ENCODE measurements at regions not wholly inside any gene's neighbourhood (a gene's known extent, or its start where the extent isn't known, plus 50 kb on each side); places are given as distances from the start of the nearest gene placed in this dataset.

DNA sequence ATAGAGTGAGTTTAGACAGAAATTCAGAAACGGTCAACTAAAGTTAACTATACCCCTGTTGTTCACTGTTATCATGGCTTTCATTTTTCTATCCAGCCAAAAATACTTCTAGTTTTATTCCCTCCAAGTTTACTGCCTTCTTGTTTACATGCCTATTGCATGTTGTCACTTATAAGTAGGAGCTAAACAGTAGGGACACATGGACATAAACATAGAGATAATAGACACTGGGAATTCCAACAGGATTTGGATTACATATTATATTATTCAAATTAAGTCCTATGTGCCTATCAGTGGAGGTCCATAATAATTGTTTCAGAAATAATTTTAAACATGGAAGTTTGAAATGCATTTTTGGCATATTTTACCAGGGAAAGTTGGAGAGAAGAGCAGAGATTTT, 269.1 kb upstream of the ZNF717 start:
- H3F3A ChIP-seq (replicated peaks; ENCODE audit: insufficient read depth), result no peaks in the 10 kb centered on the region
- no peak for TF ChIP-seq RCOR1 (IDR thresholded peaks at IDR 0.05; ENCODE audit: low read length)
- TF ChIP-seq NRF1 (IDR thresholded peaks at IDR 0.05; ENCODE audit: low read depth, low read length), result no peak
- no peak for TF ChIP-seq YY1 (IDR thresholded peaks at IDR 0.05; ENCODE audit: low read depth)
- TF ChIP-seq, protein P1, sequence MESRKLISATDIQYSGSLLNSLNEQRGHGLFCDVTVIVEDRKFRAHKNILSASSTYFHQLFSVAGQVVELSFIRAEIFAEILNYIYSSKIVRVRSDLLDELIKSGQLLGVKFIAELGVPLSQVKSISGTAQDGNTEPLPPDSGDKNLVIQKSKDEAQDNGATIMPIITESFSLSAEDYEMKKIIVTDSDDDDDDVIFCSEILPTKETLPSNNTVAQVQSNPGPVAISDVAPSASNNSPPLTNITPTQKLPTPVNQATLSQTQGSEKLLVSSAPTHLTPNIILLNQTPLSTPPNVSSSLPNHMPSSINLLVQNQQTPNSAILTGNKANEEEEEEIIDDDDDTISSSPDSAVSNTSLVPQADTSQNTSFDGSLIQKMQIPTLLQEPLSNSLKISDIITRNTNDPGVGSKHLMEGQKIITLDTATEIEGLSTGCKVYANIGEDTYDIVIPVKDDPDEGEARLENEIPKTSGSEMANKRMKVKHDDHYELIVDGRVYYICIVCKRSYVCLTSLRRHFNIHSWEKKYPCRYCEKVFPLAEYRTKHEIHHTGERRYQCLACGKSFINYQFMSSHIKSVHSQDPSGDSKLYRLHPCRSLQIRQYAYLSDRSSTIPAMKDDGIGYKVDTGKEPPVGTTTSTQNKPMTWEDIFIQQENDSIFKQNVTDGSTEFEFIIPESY (IDR thresholded peaks at IDR 0.05; ENCODE audit: borderline replicate concordance, low read depth), result no peak
- TF ChIP-seq FOXM1 (IDR thresholded peaks at IDR 0.05; ENCODE audit: low read depth), result no peak
- TF ChIP-seq RXRA (IDR thresholded peaks at IDR 0.05; ENCODE audit: borderline replicate concordance, low read depth), result no peak
- TF ChIP-seq, protein P2, sequence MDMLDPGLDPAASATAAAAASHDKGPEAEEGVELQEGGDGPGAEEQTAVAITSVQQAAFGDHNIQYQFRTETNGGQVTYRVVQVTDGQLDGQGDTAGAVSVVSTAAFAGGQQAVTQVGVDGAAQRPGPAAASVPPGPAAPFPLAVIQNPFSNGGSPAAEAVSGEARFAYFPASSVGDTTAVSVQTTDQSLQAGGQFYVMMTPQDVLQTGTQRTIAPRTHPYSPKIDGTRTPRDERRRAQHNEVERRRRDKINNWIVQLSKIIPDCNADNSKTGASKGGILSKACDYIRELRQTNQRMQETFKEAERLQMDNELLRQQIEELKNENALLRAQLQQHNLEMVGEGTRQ (IDR thresholded peaks at IDR 0.05; ENCODE audit: borderline replicate concordance, low read depth, low read length), result no peak
- H2AFZ ChIP-seq (ENCODE audit: low read depth), result no peak overlapping the region
- no peaks in the 10 kb centered on the region for H3K27me3 ChIP-seq (ENCODE audit: insufficient read depth)
- H3K4me1 ChIP-seq (ENCODE audit: control insufficient read depth in 1 of 2, insufficient read depth in 2 of 2, low read depth in 1 of 2, low read length in 1 of 2), result no peaks in the 10 kb centered on the region; a peak in 1 of 4 replicates
- no peak overlapping the region for H3K9ac ChIP-seq
- H3K4me3 ChIP-seq (ENCODE audit: low read depth in 2 of 2, low read length in 1 of 2), result no peak overlapping the region
- no peaks in the 10 kb centered on the region for H3K9me2 ChIP-seq
- no peaks in the 10 kb centered on the region for H3K36me3 ChIP-seq (replicated peaks in 1 of 2; ENCODE audit: control insufficient read depth in 1 of 2, insufficient read depth in 2 of 2, low read length in 1 of 2)
- H3K9me3 ChIP-seq, result no peaks in the 10 kb centered on the region
- POLR2A ChIA-PET, result no interaction called here
- 28% methylated on average over 1 of the region's 1 CpG for WGBS (ENCODE audit: low lambda C conversion rate)
- no peak for DNase-seq
- no peak overlapping the region for H3K4me2 ChIP-seq
- no peaks in the 10 kb centered on the region for H4K20me1 ChIP-seq (ENCODE audit: insufficient read depth)
- no peaks in the 10 kb centered on the region for H3K79me2 ChIP-seq (ENCODE audit: insufficient read depth)
- H3K27ac ChIP-seq (ENCODE audit: low read depth in 2 of 2, low read length in 1 of 2), result no peak overlapping the region
- CTCF ChIA-PET, result interaction anchor here (2.2 kb wide), 1 partner anchor 10 kb away, joined by 18 read pairs; no protein-coding TSS in a partner anchor

DNA sequence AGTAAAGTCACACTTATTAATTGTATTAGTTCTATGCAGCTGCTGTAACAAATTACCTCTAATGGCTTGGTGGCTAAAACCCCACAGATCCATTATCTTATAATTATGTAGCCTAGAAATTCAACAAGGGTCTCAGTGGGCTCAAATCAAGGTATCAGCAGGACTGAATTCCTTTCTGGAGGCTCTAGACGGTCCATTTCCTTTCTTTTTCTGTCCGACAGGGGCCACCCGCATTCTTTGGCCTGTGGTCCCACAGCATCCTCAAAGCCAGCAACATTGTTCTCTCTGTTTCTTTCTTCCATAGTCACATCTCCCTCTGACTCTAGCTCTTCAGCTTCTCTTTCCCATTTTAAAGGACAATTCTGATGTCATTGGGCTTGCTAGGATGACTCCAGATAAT, 276.3 kb upstream of the ZNF717 start:
- Histone ChIP-seq H3K4me2 (no peak overlapping the region), H3K36me3 (replicated peaks in 1 of 2; ENCODE audit: control insufficient read depth in 1 of 2, insufficient read depth in 2 of 2, low read length in 1 of 2) (no peaks in the 10 kb centered on the region), H3K27me3 (ENCODE audit: insufficient read depth) (no peaks in the 10 kb centered on the region), H3K27ac (ENCODE audit: low read depth in 2 of 2, low read length in 1 of 2) (no peak overlapping the region), H3K9ac (no peak overlapping the region), H3K9me3 (no peaks in the 10 kb centered on the region), H2AFZ (ENCODE audit: low read depth) (no peak overlapping the region), H3K4me1 (ENCODE audit: control insufficient read depth in 1 of 2, insufficient read depth in 2 of 2, low read depth in 1 of 2, low read length in 1 of 2) (no peaks in the 10 kb centered on the region), H3K79me2 (ENCODE audit: insufficient read depth) (no peaks in the 10 kb centered on the region), H3K4me3 (ENCODE audit: low read depth in 2 of 2, low read length in 1 of 2) (no peak overlapping the region), H4K20me1 (ENCODE audit: insufficient read depth) (no peaks in the 10 kb centered on the region), H3K9me2 (no peaks in the 10 kb centered on the region), H3F3A (replicated peaks; ENCODE audit: insufficient read depth) (no peaks in the 10 kb centered on the region)
- no peak for DNase-seq
- ChIA-PET CTCF (interaction anchor here (0.6 to 4.0 kb wide), 2 partner anchors 16 to 738 kb away, joined by 3 to 29 read pairs; no protein-coding TSS in a partner anchor), POLR2A (no interaction called here)
- whole genome bisulfite sequencing (ENCODE audit: low lambda C conversion rate), result 58% methylated on average over 3 of the region's 3 CpGs
- TF ChIP-seq RCOR1 (IDR thresholded peaks at IDR 0.05; ENCODE audit: low read length), result no peak
- TF ChIP-seq JUND (IDR thresholded peaks at IDR 0.05), result no peak
- TF ChIP-seq, protein P3, sequence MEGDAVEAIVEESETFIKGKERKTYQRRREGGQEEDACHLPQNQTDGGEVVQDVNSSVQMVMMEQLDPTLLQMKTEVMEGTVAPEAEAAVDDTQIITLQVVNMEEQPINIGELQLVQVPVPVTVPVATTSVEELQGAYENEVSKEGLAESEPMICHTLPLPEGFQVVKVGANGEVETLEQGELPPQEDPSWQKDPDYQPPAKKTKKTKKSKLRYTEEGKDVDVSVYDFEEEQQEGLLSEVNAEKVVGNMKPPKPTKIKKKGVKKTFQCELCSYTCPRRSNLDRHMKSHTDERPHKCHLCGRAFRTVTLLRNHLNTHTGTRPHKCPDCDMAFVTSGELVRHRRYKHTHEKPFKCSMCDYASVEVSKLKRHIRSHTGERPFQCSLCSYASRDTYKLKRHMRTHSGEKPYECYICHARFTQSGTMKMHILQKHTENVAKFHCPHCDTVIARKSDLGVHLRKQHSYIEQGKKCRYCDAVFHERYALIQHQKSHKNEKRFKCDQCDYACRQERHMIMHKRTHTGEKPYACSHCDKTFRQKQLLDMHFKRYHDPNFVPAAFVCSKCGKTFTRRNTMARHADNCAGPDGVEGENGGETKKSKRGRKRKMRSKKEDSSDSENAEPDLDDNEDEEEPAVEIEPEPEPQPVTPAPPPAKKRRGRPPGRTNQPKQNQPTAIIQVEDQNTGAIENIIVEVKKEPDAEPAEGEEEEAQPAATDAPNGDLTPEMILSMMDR (IDR thresholded peaks at IDR 0.05), result no peak
- TF ChIP-seq RAD21 (IDR thresholded peaks at IDR 0.05; ENCODE audit: low read length), result no peak
- no peak for TF ChIP-seq MXI1 (IDR thresholded peaks at IDR 0.05; ENCODE audit: low read depth, low read length)
- no peak for TF ChIP-seq GATA2 (CRISPR knock-in tag; IDR thresholded peaks at IDR 0.05)
- no peak for TF ChIP-seq RXRA (IDR thresholded peaks at IDR 0.05; ENCODE audit: borderline replicate concordance, low read depth)
- TF ChIP-seq TCF12 (IDR thresholded peaks at IDR 0.05), result no peak
- TF ChIP-seq MEF2A (IDR thresholded peaks at IDR 0.05; ENCODE audit: borderline replicate concordance, low read depth), result no peak
- TF ChIP-seq, protein P4, sequence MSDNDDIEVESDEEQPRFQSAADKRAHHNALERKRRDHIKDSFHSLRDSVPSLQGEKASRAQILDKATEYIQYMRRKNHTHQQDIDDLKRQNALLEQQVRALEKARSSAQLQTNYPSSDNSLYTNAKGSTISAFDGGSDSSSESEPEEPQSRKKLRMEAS (IDR thresholded peaks at IDR 0.05; ENCODE audit: low read depth), result no peak
- no peak for TF ChIP-seq CHD2 (IDR thresholded peaks at IDR 0.05; ENCODE audit: low read length, partially characterized antibody)
- TF ChIP-seq, protein P2 (IDR thresholded peaks at IDR 0.05; ENCODE audit: borderline replicate concordance, low read depth, low read length), result no peak
- TF ChIP-seq, protein P5, sequence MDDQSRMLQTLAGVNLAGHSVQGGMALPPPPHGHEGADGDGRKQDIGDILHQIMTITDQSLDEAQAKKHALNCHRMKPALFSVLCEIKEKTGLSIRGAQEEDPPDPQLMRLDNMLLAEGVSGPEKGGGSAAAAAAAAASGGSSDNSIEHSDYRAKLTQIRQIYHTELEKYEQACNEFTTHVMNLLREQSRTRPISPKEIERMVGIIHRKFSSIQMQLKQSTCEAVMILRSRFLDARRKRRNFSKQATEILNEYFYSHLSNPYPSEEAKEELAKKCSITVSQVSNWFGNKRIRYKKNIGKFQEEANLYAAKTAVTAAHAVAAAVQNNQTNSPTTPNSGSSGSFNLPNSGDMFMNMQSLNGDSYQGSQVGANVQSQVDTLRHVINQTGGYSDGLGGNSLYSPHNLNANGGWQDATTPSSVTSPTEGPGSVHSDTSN (IDR thresholded peaks at IDR 0.05), result no peak
- TF ChIP-seq NFIC (IDR thresholded peaks at IDR 0.05; ENCODE audit: borderline replicate concordance), result no peak
- no peak for TF ChIP-seq FOXM1 (IDR thresholded peaks at IDR 0.05; ENCODE audit: low read depth)
- TF ChIP-seq GABPA (IDR thresholded peaks at IDR 0.05; ENCODE audit: low read depth), result no peak
- no peak for TF ChIP-seq EZH2phosphoT487 (IDR thresholded peaks at IDR 0.05; ENCODE audit: borderline replicate concordance, low read depth)
- no peak for TF ChIP-seq SMC3 (IDR thresholded peaks at IDR 0.05; ENCODE audit: low read depth, low read length)
